ENCODE measurements at regions not wholly inside any gene's neighbourhood (a gene's known extent, or its start where the extent isn't known, plus 50 kb on each side); places are given as distances from the start of the nearest gene placed in this dataset.

- TF ChIP-seq, protein P1, sequence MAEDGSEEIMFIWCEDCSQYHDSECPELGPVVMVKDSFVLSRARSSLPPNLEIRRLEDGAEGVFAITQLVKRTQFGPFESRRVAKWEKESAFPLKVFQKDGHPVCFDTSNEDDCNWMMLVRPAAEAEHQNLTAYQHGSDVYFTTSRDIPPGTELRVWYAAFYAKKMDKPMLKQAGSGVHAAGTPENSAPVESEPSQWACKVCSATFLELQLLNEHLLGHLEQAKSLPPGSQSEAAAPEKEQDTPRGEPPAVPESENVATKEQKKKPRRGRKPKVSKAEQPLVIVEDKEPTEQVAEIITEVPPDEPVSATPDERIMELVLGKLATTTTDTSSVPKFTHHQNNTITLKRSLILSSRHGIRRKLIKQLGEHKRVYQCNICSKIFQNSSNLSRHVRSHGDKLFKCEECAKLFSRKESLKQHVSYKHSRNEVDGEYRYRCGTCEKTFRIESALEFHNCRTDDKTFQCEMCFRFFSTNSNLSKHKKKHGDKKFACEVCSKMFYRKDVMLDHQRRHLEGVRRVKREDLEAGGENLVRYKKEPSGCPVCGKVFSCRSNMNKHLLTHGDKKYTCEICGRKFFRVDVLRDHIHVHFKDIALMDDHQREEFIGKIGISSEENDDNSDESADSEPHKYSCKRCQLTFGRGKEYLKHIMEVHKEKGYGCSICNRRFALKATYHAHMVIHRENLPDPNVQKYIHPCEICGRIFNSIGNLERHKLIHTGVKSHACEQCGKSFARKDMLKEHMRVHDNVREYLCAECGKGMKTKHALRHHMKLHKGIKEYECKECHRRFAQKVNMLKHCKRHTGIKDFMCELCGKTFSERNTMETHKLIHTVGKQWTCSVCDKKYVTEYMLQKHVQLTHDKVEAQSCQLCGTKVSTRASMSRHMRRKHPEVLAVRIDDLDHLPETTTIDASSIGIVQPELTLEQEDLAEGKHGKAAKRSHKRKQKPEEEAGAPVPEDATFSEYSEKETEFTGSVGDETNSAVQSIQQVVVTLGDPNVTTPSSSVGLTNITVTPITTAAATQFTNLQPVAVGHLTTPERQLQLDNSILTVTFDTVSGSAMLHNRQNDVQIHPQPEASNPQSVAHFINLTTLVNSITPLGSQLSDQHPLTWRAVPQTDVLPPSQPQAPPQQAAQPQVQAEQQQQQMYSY (CRISPR knock-in tag; IDR thresholded peaks at IDR 0.05): no peak
Observed at GRCh38 chr14:38083039-38083438, 124.7 kb upstream of the SSTR1 start (continued).

GRCh38 chr14:38089123-38089522, 118.6 kb upstream of the SSTR1 start:
- no peak for DNase-seq (ENCODE audit: low spot score)
- no peak overlapping the region for H3K4me3 Mint-ChIP-seq
- H3K27me3 Mint-ChIP-seq (ENCODE audit: low read depth): peaks cover 10% of the 10 kb centered on the region
- H3K36me3 Mint-ChIP-seq: peaks cover 19% of the 10 kb centered on the region
- no peak for TF ChIP-seq CREB1 (CRISPR knock-in tag; IDR thresholded peaks at IDR 0.05)
- no peak for TF ChIP-seq ZNF263 (CRISPR knock-in tag; IDR thresholded peaks at IDR 0.05; ENCODE audit: low read depth)
- TF ChIP-seq JUN (CRISPR knock-in tag; IDR thresholded peaks at IDR 0.05): no peak
- no peak for TF ChIP-seq PRRX2 (CRISPR knock-in tag; IDR thresholded peaks at IDR 0.05)
- TF ChIP-seq JAZF1 (CRISPR knock-in tag; IDR thresholded peaks at IDR 0.05): no peak
- TF ChIP-seq, protein P2, sequence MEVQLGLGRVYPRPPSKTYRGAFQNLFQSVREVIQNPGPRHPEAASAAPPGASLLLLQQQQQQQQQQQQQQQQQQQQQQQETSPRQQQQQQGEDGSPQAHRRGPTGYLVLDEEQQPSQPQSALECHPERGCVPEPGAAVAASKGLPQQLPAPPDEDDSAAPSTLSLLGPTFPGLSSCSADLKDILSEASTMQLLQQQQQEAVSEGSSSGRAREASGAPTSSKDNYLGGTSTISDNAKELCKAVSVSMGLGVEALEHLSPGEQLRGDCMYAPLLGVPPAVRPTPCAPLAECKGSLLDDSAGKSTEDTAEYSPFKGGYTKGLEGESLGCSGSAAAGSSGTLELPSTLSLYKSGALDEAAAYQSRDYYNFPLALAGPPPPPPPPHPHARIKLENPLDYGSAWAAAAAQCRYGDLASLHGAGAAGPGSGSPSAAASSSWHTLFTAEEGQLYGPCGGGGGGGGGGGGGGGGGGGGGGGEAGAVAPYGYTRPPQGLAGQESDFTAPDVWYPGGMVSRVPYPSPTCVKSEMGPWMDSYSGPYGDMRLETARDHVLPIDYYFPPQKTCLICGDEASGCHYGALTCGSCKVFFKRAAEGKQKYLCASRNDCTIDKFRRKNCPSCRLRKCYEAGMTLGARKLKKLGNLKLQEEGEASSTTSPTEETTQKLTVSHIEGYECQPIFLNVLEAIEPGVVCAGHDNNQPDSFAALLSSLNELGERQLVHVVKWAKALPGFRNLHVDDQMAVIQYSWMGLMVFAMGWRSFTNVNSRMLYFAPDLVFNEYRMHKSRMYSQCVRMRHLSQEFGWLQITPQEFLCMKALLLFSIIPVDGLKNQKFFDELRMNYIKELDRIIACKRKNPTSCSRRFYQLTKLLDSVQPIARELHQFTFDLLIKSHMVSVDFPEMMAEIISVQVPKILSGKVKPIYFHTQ (CRISPR knock-in tag; IDR thresholded peaks at IDR 0.05): no peak
- TF ChIP-seq, protein P1 (CRISPR knock-in tag; IDR thresholded peaks at IDR 0.05): no peak
- ChIA-PET CTCF (no interaction called here), POLR2A (no interaction called here)
- H3K27ac Mint-ChIP-seq: no peak overlapping the region
- no peaks in the 10 kb centered on the region for H3K4me1 Mint-ChIP-seq
- H3K9me3 Mint-ChIP-seq: peaks cover 23% of the 10 kb centered on the region
- no peak for ATAC-seq

DNA sequence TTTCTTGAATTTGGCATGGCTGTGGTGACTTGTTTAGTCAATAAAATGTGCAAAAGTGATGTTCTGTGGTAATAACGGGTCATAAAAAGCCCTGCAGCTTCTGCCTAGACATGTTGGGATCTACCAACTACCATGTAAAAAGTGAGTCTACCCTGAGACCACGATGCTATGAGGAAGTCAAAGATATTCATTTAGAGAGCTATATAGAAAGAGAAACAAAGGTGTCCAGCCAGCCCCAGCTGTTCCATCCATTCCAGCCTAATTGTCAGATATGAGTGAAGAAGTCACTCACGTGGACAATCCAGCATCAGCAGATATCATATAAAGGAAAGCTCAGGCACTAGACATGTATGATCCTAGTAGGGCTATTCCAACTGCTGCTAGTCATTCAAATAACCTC, 117.2 kb upstream of the SSTR1 start:
- Mint-ChIP-seq H3K9me3 (peaks cover 37% of the 10 kb centered on the region), H3K4me3 (no peak overlapping the region), H3K4me1 (no peaks in the 10 kb centered on the region), H3K36me3 (peaks cover 33% of the 10 kb centered on the region), H3K27ac (no peak overlapping the region), H3K27me3 (ENCODE audit: low read depth) (peaks cover 10% of the 10 kb centered on the region)
- TF ChIP-seq, protein P3, sequence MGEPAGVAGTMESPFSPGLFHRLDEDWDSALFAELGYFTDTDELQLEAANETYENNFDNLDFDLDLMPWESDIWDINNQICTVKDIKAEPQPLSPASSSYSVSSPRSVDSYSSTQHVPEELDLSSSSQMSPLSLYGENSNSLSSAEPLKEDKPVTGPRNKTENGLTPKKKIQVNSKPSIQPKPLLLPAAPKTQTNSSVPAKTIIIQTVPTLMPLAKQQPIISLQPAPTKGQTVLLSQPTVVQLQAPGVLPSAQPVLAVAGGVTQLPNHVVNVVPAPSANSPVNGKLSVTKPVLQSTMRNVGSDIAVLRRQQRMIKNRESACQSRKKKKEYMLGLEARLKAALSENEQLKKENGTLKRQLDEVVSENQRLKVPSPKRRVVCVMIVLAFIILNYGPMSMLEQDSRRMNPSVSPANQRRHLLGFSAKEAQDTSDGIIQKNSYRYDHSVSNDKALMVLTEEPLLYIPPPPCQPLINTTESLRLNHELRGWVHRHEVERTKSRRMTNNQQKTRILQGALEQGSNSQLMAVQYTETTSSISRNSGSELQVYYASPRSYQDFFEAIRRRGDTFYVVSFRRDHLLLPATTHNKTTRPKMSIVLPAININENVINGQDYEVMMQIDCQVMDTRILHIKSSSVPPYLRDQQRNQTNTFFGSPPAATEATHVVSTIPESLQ (CRISPR knock-in tag; IDR thresholded peaks at IDR 0.05): no peak
- no peak for TF ChIP-seq CBFB (CRISPR knock-in tag; IDR thresholded peaks at IDR 0.05; ENCODE audit: low read depth)
- no peak for TF ChIP-seq CREB1 (CRISPR knock-in tag; IDR thresholded peaks at IDR 0.05)
- no peak for TF ChIP-seq ZBTB21 (CRISPR knock-in tag; IDR thresholded peaks at IDR 0.05; ENCODE audit: borderline replicate concordance)
- no peak for TF ChIP-seq E2F4 (CRISPR knock-in tag; IDR thresholded peaks at IDR 0.05; ENCODE audit: borderline replicate concordance, low read depth)
- TF ChIP-seq HMGA2 (CRISPR knock-in tag; IDR thresholded peaks at IDR 0.05): no peak
- ChIA-PET POLR2A (no interaction called here), CTCF (no interaction called here)
- no peak for ATAC-seq
- no peak for DNase-seq (ENCODE audit: low spot score)

All from WTC11 (cell line).